RWPE1 (cell line): ENCODE measurements at regions not wholly inside any gene's neighbourhood (a gene's known extent, or its start where the extent isn't known, plus 50 kb on each side); places are given as distances from the start of the nearest gene placed in this dataset.

Experiments used
- CTCF ChIA-PET: fragments of 350-600 bp; sonication (Branson Sonifier 250); formaldehyde crosslinking; extraction: SDS; loops from one replicate; lab custom pipeline; 2021; lab: Yijun Ruan, JAX
- POLR2A ChIA-PET: fragments of 400-600 bp; formaldehyde crosslinking; extraction: SDS; loops from one replicate; lab custom pipeline; 2020; ENCODE audit warnings: antibody characterized with exemption; ENCODE audit not compliant: low non-redundant PET; lab: Yijun Ruan, JAX
- DNase-seq: peaks from one replicate; pipeline ENCODE4 v3.0.0; 2012; ENCODE audit warnings: low spot score
- H3K27ac ChIP-seq: fragments of 450-650 bp; 2 replicates; pipeline ENCODE4 v1.5.1; 2017
- CTCF ChIP-seq: fragments of 450-650 bp; conservative IDR thresholded peaks from 2 replicates; pipeline ENCODE4 v1.5.1; 2017; ENCODE audit warnings: low read depth, mild to moderate bottlenecking

GRCh38 chr2:156826341-156826933 is 390.3 kb downstream of the GPD2 start:
- ChIA-PET POLR2A (no interaction called here), CTCF (no interaction called here)
- no peak for DNase-seq
- H3K27ac ChIP-seq: no peak overlapping the region
- TF ChIP-seq CTCF: no peak

GRCh38 chr2:156834431-156834830 is 398.3 kb downstream of the GPD2 start:
- no peak for DNase-seq
- CTCF ChIA-PET: no interaction called here
- H3K27ac ChIP-seq: no peak overlapping the region
- no peak for TF ChIP-seq CTCF
- POLR2A ChIA-PET: no interaction called here

- CTCF ChIA-PET: interaction anchor here (0.6 kb wide), 1 partner anchor 1246 kb away, joined by 5 read pairs; no protein-coding TSS in a partner anchor
- no peak overlapping the region for H3K27ac ChIP-seq
- no peak for TF ChIP-seq CTCF
- POLR2A ChIA-PET: no interaction called here
- no peak for DNase-seq
These were observed 401.6 kb downstream of the GPD2 start for GRCh38 chr2:156837635-156838370.

GRCh38 chr2:156841321-156841720 is 405.1 kb downstream of the GPD2 start:
- TF ChIP-seq CTCF: no peak
- H3K27ac ChIP-seq: no peak overlapping the region
- ChIA-PET POLR2A (no interaction called here), CTCF (no interaction called here)
- no peak for DNase-seq

GRCh38 chr2:156845806-156846558 is 409.8 kb downstream of the GPD2 start:
- TF ChIP-seq CTCF: no peak
- ChIA-PET CTCF (no interaction called here), POLR2A (no interaction called here)
- no peak for DNase-seq
- no peak overlapping the region for H3K27ac ChIP-seq

GRCh38 chr2:156852210-156852609 is 405.3 kb upstream of the GALNT5 start:
- ChIA-PET CTCF (interaction anchor here (0.9 kb wide), 1 partner anchor 41 kb away, joined by 3 read pairs; no protein-coding TSS in a partner anchor), POLR2A (no interaction called here)
- H3K27ac ChIP-seq: no peak overlapping the region
- DNase-seq: no peak
- no peak for TF ChIP-seq CTCF
